ENCODE measurements at regions not wholly inside any gene's neighbourhood (a gene's known extent, or its start where the extent isn't known, plus 50 kb on each side); places are given as distances from the start of the nearest gene placed in this dataset.

- ATAC-seq = no peak
- no peak overlapping the region for H3K27ac Mint-ChIP-seq
- H3K4me1 ChIP-seq (ENCODE audit: control insufficient read depth, insufficient read depth, low read length) = no peaks in the 10 kb centered on the region
- DNase-seq = no peak
- no peaks in the 10 kb centered on the region for H3K4me1 Mint-ChIP-seq
- 86% methylated on average over 3 of the region's 3 CpGs for WGBS (ENCODE audit: insufficient coverage)
- peaks cover 41 to 74% of the 10 kb centered on the region in 2 donors for H3K27me3 Mint-ChIP-seq (ENCODE audit: low read depth in 2 of 2)
- H3K36me3 ChIP-seq (ENCODE audit: control insufficient read depth, insufficient read depth, low read length) = no peaks in the 10 kb centered on the region
- H3K4me3 ChIP-seq (ENCODE audit: low read length) = no peak overlapping the region
- peaks cover 18% of the 10 kb centered on the region for H3K27me3 ChIP-seq (ENCODE audit: control insufficient read depth, insufficient read depth, low read length)
- H3K9me3 Mint-ChIP-seq = no peaks in the 10 kb centered on the region
- H3K27ac ChIP-seq (ENCODE audit: low read length) = no peak overlapping the region
- H3K36me3 Mint-ChIP-seq = no peaks in the 10 kb centered on the region
- intact Hi-C loops (cut with micrococcal nuclease) = no loop called here
- TF ChIP-seq CTCF (IDR thresholded peaks at IDR 0.05) = no peak
- H3K9me3 ChIP-seq (ENCODE audit: control insufficient read depth, insufficient read depth, low read length) = no peaks in the 10 kb centered on the region
- H3K4me3 Mint-ChIP-seq = no peak overlapping the region
Observed at GRCh38 chr5:73373814-73374510, 74.6 kb downstream of the FOXD1 start.

- no peak overlapping the region for H3K4me3 ChIP-seq (ENCODE audit: low read length)
- Mint-ChIP-seq H3K4me3 (no peak overlapping the region), H3K27ac (no peak overlapping the region), H3K4me1 (no peaks in the 10 kb centered on the region), H3K36me3 (no peaks in the 10 kb centered on the region), H3K27me3 (ENCODE audit: low read depth in 2 of 2) (peaks cover 22 to 46% of the 10 kb centered on the region in 2 donors), H3K9me3 (no peaks in the 10 kb centered on the region)
- no peak for TF ChIP-seq CTCF (IDR thresholded peaks at IDR 0.05)
- H3K36me3 ChIP-seq (ENCODE audit: control insufficient read depth, insufficient read depth, low read length) = no peaks in the 10 kb centered on the region
- H3K27ac ChIP-seq (ENCODE audit: low read length) = no peak overlapping the region
- intact Hi-C loops (cut with micrococcal nuclease) = no loop called here
- no peaks in the 10 kb centered on the region for H3K4me1 ChIP-seq (ENCODE audit: control insufficient read depth, insufficient read depth, low read length)
- no peaks in the 10 kb centered on the region for H3K9me3 ChIP-seq (ENCODE audit: control insufficient read depth, insufficient read depth, low read length)
- DNase-seq (no peak), ATAC-seq (no peak)
- H3K27me3 ChIP-seq (ENCODE audit: control insufficient read depth, insufficient read depth, low read length) = peaks cover 7% of the 10 kb centered on the region
- WGBS (ENCODE audit: insufficient coverage) = 65% methylated on average over 11 of the region's 12 CpGs
Observed at GRCh38 chr5:73370640-73371583, 77.7 kb downstream of the FOXD1 start.

- intact Hi-C loops (cut with micrococcal nuclease) = no loop called here
- H3K27me3 ChIP-seq (ENCODE audit: control insufficient read depth, insufficient read depth, low read length) = peaks cover 4% of the 10 kb centered on the region
- no peaks in the 10 kb centered on the region for H3K36me3 Mint-ChIP-seq
- peaks cover 19 to 38% of the 10 kb centered on the region in 2 donors for H3K27me3 Mint-ChIP-seq (ENCODE audit: low read depth in 2 of 2)
- no peaks in the 10 kb centered on the region for H3K9me3 ChIP-seq (ENCODE audit: control insufficient read depth, insufficient read depth, low read length)
- no peak overlapping the region for H3K27ac Mint-ChIP-seq
- ATAC-seq (no peak), DNase-seq (no peak)
- no peak overlapping the region for H3K27ac ChIP-seq (ENCODE audit: low read length)
- no peak for TF ChIP-seq CTCF (IDR thresholded peaks at IDR 0.05)
- no peaks in the 10 kb centered on the region for H3K4me1 Mint-ChIP-seq
- WGBS (ENCODE audit: insufficient coverage) = 88% methylated on average over 1 of the region's 5 CpGs
- H3K9me3 Mint-ChIP-seq = no peaks in the 10 kb centered on the region
- H3K36me3 ChIP-seq (ENCODE audit: control insufficient read depth, insufficient read depth, low read length) = no peaks in the 10 kb centered on the region
- no peaks in the 10 kb centered on the region for H3K4me1 ChIP-seq (ENCODE audit: control insufficient read depth, insufficient read depth, low read length)
- H3K4me3 ChIP-seq (ENCODE audit: low read length) = no peak overlapping the region
- H3K4me3 Mint-ChIP-seq = no peak overlapping the region
Observed at GRCh38 chr5:73370095-73370494, 78.5 kb downstream of the FOXD1 start.
